GDM1 (cell line): ENCODE measurements at regions not wholly inside any gene's neighbourhood (a gene's known extent, or its start where the extent isn't known, plus 50 kb on each side); places are given as distances from the start of the nearest gene placed in this dataset.

Experiments used
- DNase-seq: peaks from one replicate; lab custom pipeline; 2025; lab: John Stamatoyannopoulos, UW

GRCh38 chr2:41985573-41986095 lies 62.2 kb upstream of the PKDCC start:
- DNase-seq = no peak

GRCh38 chr2:41989501-41990180 lies 58.2 kb upstream of the PKDCC start:
- no peak for DNase-seq

- DNase-seq = no peak
These were observed 57.6 kb upstream of the PKDCC start for GRCh38 chr2:41990245-41990644.

GRCh38 chr2:41990688-41991087 lies 57.1 kb upstream of the PKDCC start:
- DNase-seq = no peak

GRCh38 chr2:41992056-41992642 lies 55.7 kb upstream of the PKDCC start:
- DNase-seq = no peak

GRCh38 chr2:41992671-41993434 lies 55.0 kb upstream of the PKDCC start:
- no peak for DNase-seq

- no peak for DNase-seq
These were observed 54.3 kb upstream of the PKDCC start for GRCh38 chr2:41993435-41993925.

- DNase-seq = no peak
These were observed 53.6 kb upstream of the PKDCC start for GRCh38 chr2:41994233-41994637.

GRCh38 chr2:41994661-41995060 lies 53.2 kb upstream of the PKDCC start:
- DNase-seq = no peak

- no peak for DNase-seq
These were observed 50.3 kb upstream of the PKDCC start for GRCh38 chr2:41997561-41997960.
